ENCODE measurements at regions not wholly inside any gene's neighbourhood (a gene's known extent, or its start where the extent isn't known, plus 50 kb on each side); places are given as distances from the start of the nearest gene placed in this dataset.

GRCh38 chr14:32003585-32003984, 73.5 kb upstream of the ARHGAP5 start:
- ChIA-PET POLR2A (ENCODE audit: unreplicated experiment) (no interaction called here), CTCF (interaction anchor here (0.6 kb wide), 1 partner anchor 69 kb away, joined by 3 read pairs; no protein-coding TSS in a partner anchor)
- H3K9ac ChIP-seq (ENCODE audit: low read depth, low read length) = no peak overlapping the region
- H3K4me2 ChIP-seq (ENCODE audit: low read depth, low read length) = no peak overlapping the region
- H3K27me3 ChIP-seq (ENCODE audit: control insufficient read depth, insufficient read depth, low read length) = peaks cover 3% of the 10 kb centered on the region
- H4K8ac ChIP-seq (ENCODE audit: low read depth in 2 of 2, low read length in 2 of 2) = no peak overlapping the region
- H3K4ac ChIP-seq (ENCODE audit: low read depth, low read length) = no peak overlapping the region
- no peak overlapping the region for H4K91ac ChIP-seq (ENCODE audit: insufficient read depth, low read depth, low read length)
- H3K4me3 ChIP-seq (ENCODE audit: insufficient read depth, low read depth, low read length) = no peak overlapping the region
- TF ChIP-seq USF2 (IDR thresholded peaks at IDR 0.05; ENCODE audit: low read depth, low read length) (no peak), RCOR1 (IDR thresholded peaks at IDR 0.05; ENCODE audit: insufficient replicate concordance, low read length) (no peak), BHLHE40 (IDR thresholded peaks at IDR 0.05; ENCODE audit: low read depth, low read length) (no peak), CEBPB (IDR thresholded peaks at IDR 0.05; ENCODE audit: low read depth, low read length) (no peak), MXI1 (IDR thresholded peaks at IDR 0.05; ENCODE audit: borderline replicate concordance, low read depth, low read length) (no peak), MAFK (IDR thresholded peaks at IDR 0.05; ENCODE audit: low read depth, low read length) (no peak), POLR2A (IDR thresholded peaks at IDR 0.05; ENCODE audit: low read depth, low read length) (no peak), MAZ (IDR thresholded peaks at IDR 0.05; ENCODE audit: borderline replicate concordance, low read depth, low read length) (no peak), CHD1 (IDR thresholded peaks at IDR 0.05; ENCODE audit: low read depth, low read length) (no peak), RAD21 (IDR thresholded peaks at IDR 0.05; ENCODE audit: low read length) (no peak)
- TF ChIP-seq, protein P1, sequence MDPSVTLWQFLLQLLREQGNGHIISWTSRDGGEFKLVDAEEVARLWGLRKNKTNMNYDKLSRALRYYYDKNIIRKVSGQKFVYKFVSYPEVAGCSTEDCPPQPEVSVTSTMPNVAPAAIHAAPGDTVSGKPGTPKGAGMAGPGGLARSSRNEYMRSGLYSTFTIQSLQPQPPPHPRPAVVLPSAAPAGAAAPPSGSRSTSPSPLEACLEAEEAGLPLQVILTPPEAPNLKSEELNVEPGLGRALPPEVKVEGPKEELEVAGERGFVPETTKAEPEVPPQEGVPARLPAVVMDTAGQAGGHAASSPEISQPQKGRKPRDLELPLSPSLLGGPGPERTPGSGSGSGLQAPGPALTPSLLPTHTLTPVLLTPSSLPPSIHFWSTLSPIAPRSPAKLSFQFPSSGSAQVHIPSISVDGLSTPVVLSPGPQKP (IDR thresholded peaks at IDR 0.05; ENCODE audit: borderline replicate concordance, low read depth, low read length) = no peak
- peaks cover 2% of the 10 kb centered on the region; the same call in 1 of the 2 replicates for H3K4me1 ChIP-seq (ENCODE audit: control insufficient read depth, insufficient read depth, low read length)
- in situ Hi-C loops (cut with MboI; ENCODE audit: low sequenced_read_pairs) = no loop called here
- H3K14ac ChIP-seq (replicated peaks; ENCODE audit: low read depth, low read length) = no peak overlapping the region
- no peak overlapping the region for H3K27ac ChIP-seq (ENCODE audit: insufficient read depth, low read length)
- H2AFZ ChIP-seq (replicated peaks; ENCODE audit: low read length, poor library complexity) = no peak overlapping the region
- H2BK20ac ChIP-seq (ENCODE audit: low read depth, low read length) = no peak overlapping the region
- no peak for DNase-seq
- no peaks in the 10 kb centered on the region for H3K9me3 ChIP-seq (ENCODE audit: control insufficient read depth, insufficient read depth, low read length)
- no peaks in the 10 kb centered on the region for H3K36me3 ChIP-seq (ENCODE audit: control insufficient read depth, insufficient read depth, low read length)
- H2BK5ac ChIP-seq (ENCODE audit: low read depth, low read length, poor library complexity, severe bottlenecking) = no peak overlapping the region
- no peaks in the 10 kb centered on the region for H3K9me1 ChIP-seq (ENCODE audit: insufficient read depth, low read length)
- dilution Hi-C loops (cut with HindIII; ENCODE audit: low sequenced_read_pairs, unreplicated experiment) = no loop called here
- BruUV-seq (replicated peaks) = no TSS peak
- H2AK9ac ChIP-seq (replicated peaks; ENCODE audit: low read depth, low read length, poor library complexity) = no peak overlapping the region
- intact Hi-C loops (cut with micrococcal nuclease) = no loop called here
- H4K5ac ChIP-seq (ENCODE audit: low read depth, low read length) = no peak overlapping the region
- no CpG with 5 or more reads among the region's 5 CpGs for WGBS, 2 experiments (ENCODE audit: extremely low coverage in 2 of 2, insufficient read length in 1 of 2)
- H3K79me1 ChIP-seq (ENCODE audit: low read depth in 1 of 2, low read length in 2 of 2) = no peaks in the 10 kb centered on the region
- H2BK15ac ChIP-seq (ENCODE audit: low read depth, low read length) = no peak overlapping the region
- no peak for ATAC-seq (ENCODE audit: low read depth)
- no peak overlapping the region for H3K56ac ChIP-seq (ENCODE audit: extremely low read depth, insufficient read depth, low read length)
- no peak overlapping the region for H3K18ac ChIP-seq (ENCODE audit: low read depth, low read length)
- H2AK5ac ChIP-seq (ENCODE audit: low read depth, low read length) = no peak overlapping the region
- no peak overlapping the region for H3K23ac ChIP-seq (ENCODE audit: low read depth, low read length)
- H4K20me1 ChIP-seq (ENCODE audit: insufficient read depth, low read length) = no peaks in the 10 kb centered on the region
- H2BK120ac ChIP-seq (ENCODE audit: low read depth, low read length) = no peak overlapping the region
